ENCODE measurements at regions not wholly inside any gene's neighbourhood (a gene's known extent, or its start where the extent isn't known, plus 50 kb on each side); places are given as distances from the start of the nearest gene placed in this dataset.
A peak's percentile ranks its signal among the peaks of the same experiment; 100 is the strongest.
"Not testable (repeated sequence)": the region's sequence is repeated elsewhere in the genome, so short reads cannot be mapped to it uniquely, and the experiment has no call there.

- Mint-ChIP-seq H3K27me3 (peaks cover 0 to 2% of the 10 kb centered on the region in 2 donors), H3K27ac (no peak overlapping the region), H3K9me3 (peaks cover 3% of the 10 kb centered on the region), H3K4me1 (ENCODE audit: low read depth in 2 of 2) (peaks cover 4 to 9% of the 10 kb centered on the region in 2 donors), H3K36me3 (no peaks in the 10 kb centered on the region), H3K4me3 (no peak overlapping the region)
- ATAC-seq: no peak
- DNase-seq (ENCODE audit: low spot score): no peak
Observed at GRCh38 chr7:23887660-23888059, 177.6 kb downstream of the STK31 start.

GRCh38 chr7:23888958-23889357 lies 178.9 kb downstream of the STK31 start:
- no peaks in the 10 kb centered on the region for H3K36me3 Mint-ChIP-seq

GRCh38 chr7:23889566-23889965 lies 179.5 kb downstream of the STK31 start:
- Mint-ChIP-seq H3K4me3 (no peak overlapping the region), H3K9me3 (peaks cover 3% of the 10 kb centered on the region), H3K4me1 (ENCODE audit: low read depth in 2 of 2) (peaks cover 15 to 28% of the 10 kb centered on the region in 2 donors), H3K27ac (no peak overlapping the region), H3K27me3 (peaks cover 0 to 4% of the 10 kb centered on the region in 2 donors), H3K36me3 (no peaks in the 10 kb centered on the region)
- no peak for ATAC-seq
- no peak for DNase-seq (ENCODE audit: low spot score)

More at GRCh38 chr7:23888958-23889357, 178.9 kb downstream of the STK31 start:
- no peak for ATAC-seq
- peaks cover 3% of the 10 kb centered on the region for H3K9me3 Mint-ChIP-seq
- no peak overlapping the region for H3K27ac Mint-ChIP-seq
- H3K4me3 Mint-ChIP-seq: no peak overlapping the region
- DNase-seq (ENCODE audit: low spot score): no peak
- H3K27me3 Mint-ChIP-seq: peaks cover 0 to 4% of the 10 kb centered on the region in 2 donors
- H3K4me1 Mint-ChIP-seq (ENCODE audit: low read depth in 2 of 2): peaks cover 12 to 22% of the 10 kb centered on the region in 2 donors

GRCh38 chr7:23892019-23892418 lies 182.0 kb downstream of the STK31 start:
- ATAC-seq (no peak), DNase-seq (ENCODE audit: low spot score) (no peak)
- Mint-ChIP-seq H3K4me3 (no peak overlapping the region), H3K27ac (no peak overlapping the region), H3K9me3 (peaks cover 3% of the 10 kb centered on the region), H3K27me3 (peaks cover 0 to 4% of the 10 kb centered on the region in 2 donors), H3K36me3 (no peaks in the 10 kb centered on the region), H3K4me1 (ENCODE audit: low read depth in 2 of 2) (peaks cover 26 to 42% of the 10 kb centered on the region in 2 donors)

- H3K36me3 Mint-ChIP-seq: no peaks in the 10 kb centered on the region
Observed at GRCh38 chr7:23893176-23893941, 183.3 kb downstream of the STK31 start.

GRCh38 chr7:23893942-23894891 lies 184.2 kb downstream of the STK31 start:
- peaks cover 0 to 4% of the 10 kb centered on the region in 2 donors for H3K27me3 Mint-ChIP-seq
- ATAC-seq (peak; percentile 82 to 89), DNase-seq (ENCODE audit: low spot score) (peak; percentile 72)
- no peaks in the 10 kb centered on the region for H3K36me3 Mint-ChIP-seq
- peak overlapping the region; percentile 66 for H3K4me3 Mint-ChIP-seq
- H3K27ac Mint-ChIP-seq: peak overlapping the region; percentile 78 to 84
- peaks cover 23 to 34% of the 10 kb centered on the region in 2 donors for H3K4me1 Mint-ChIP-seq (ENCODE audit: low read depth in 2 of 2)
- peaks cover 3% of the 10 kb centered on the region for H3K9me3 Mint-ChIP-seq

More at GRCh38 chr7:23893176-23893941, 183.3 kb downstream of the STK31 start:
- DNase-seq (ENCODE audit: low spot score): no peak
- Mint-ChIP-seq H3K27me3 (peaks cover 0 to 4% of the 10 kb centered on the region in 2 donors), H3K4me1 (ENCODE audit: low read depth in 2 of 2) (peaks cover 23 to 35% of the 10 kb centered on the region in 2 donors), H3K9me3 (peaks cover 3% of the 10 kb centered on the region), H3K4me3 (peak overlapping the region; percentile 66), H3K27ac (peak overlapping the region; percentile 25 to 84)
- ATAC-seq: no peak

- peak overlapping the region; percentile 66 for H3K4me3 Mint-ChIP-seq
Observed at GRCh38 chr7:23894892-23895569, 185.0 kb downstream of the STK31 start.

GRCh38 chr7:23895666-23896096 lies 185.7 kb downstream of the STK31 start:
- Mint-ChIP-seq H3K9me3 (no peaks in the 10 kb centered on the region), H3K4me1 (ENCODE audit: low read depth in 2 of 2) (peaks cover 23 to 34% of the 10 kb centered on the region in 2 donors), H3K4me3 (peak overlapping the region; percentile 66), H3K27ac (peak overlapping the region in 1 of 2 donors; percentile 84), H3K27me3 (peaks cover 0 to 2% of the 10 kb centered on the region in 2 donors), H3K36me3 (no peaks in the 10 kb centered on the region)
- no peak for DNase-seq (ENCODE audit: low spot score)
- ATAC-seq: no peak

More at GRCh38 chr7:23894892-23895569, 185.0 kb downstream of the STK31 start:
- ATAC-seq (peak; percentile 68 to 73), DNase-seq (ENCODE audit: low spot score) (no peak)
- Mint-ChIP-seq H3K27me3 (peaks cover 0 to 2% of the 10 kb centered on the region in 2 donors), H3K4me1 (ENCODE audit: low read depth in 2 of 2) (peaks cover 23 to 34% of the 10 kb centered on the region in 2 donors), H3K9me3 (peaks cover 2% of the 10 kb centered on the region), H3K36me3 (no peaks in the 10 kb centered on the region), H3K27ac (peak overlapping the region; percentile 78 to 84)

GRCh38 chr7:23898619-23899018 lies 188.6 kb downstream of the STK31 start:
- no peak for ATAC-seq
- H3K36me3 Mint-ChIP-seq: no peaks in the 10 kb centered on the region

GRCh38 chr7:23904901-23905300 lies 194.9 kb downstream of the STK31 start:
- H3K27ac Mint-ChIP-seq; H3K4me3 Mint-ChIP-seq; H3K36me3 Mint-ChIP-seq; H3K9me3 Mint-ChIP-seq; H3K4me1 Mint-ChIP-seq (ENCODE audit: low read depth in 2 of 2); ATAC-seq; DNase-seq (ENCODE audit: low spot score): not testable (repeated sequence)
- peaks cover 0 to 13% of the 10 kb centered on the region in 2 donors for H3K27me3 Mint-ChIP-seq

More at GRCh38 chr7:23898619-23899018, 188.6 kb downstream of the STK31 start:
- H3K27me3 Mint-ChIP-seq: no peaks in the 10 kb centered on the region
- H3K27ac Mint-ChIP-seq: no peak overlapping the region
- H3K4me3 Mint-ChIP-seq: no peak overlapping the region
- H3K9me3 Mint-ChIP-seq: no peaks in the 10 kb centered on the region
- H3K4me1 Mint-ChIP-seq (ENCODE audit: low read depth in 2 of 2): peaks cover 18 to 24% of the 10 kb centered on the region in 2 donors
- DNase-seq (ENCODE audit: low spot score): no peak

- ATAC-seq (no peak), DNase-seq (ENCODE audit: low spot score) (no peak)
- Mint-ChIP-seq H3K4me3 (no peak overlapping the region), H3K36me3 (no peaks in the 10 kb centered on the region), H3K27ac (no peak overlapping the region), H3K4me1 (ENCODE audit: low read depth in 2 of 2) (no peaks in the 10 kb centered on the region), H3K9me3 (no peaks in the 10 kb centered on the region), H3K27me3 (peaks cover 0 to 13% of the 10 kb centered on the region in 2 donors)
Observed at GRCh38 chr7:23907012-23907411, 197.0 kb downstream of the STK31 start.

- no peaks in the 10 kb centered on the region for H3K9me3 Mint-ChIP-seq
- H3K27me3 Mint-ChIP-seq: peaks cover 0 to 12% of the 10 kb centered on the region in 2 donors
- no peak for ATAC-seq
- H3K36me3 Mint-ChIP-seq: no peaks in the 10 kb centered on the region
- no peaks in the 10 kb centered on the region for H3K4me1 Mint-ChIP-seq (ENCODE audit: low read depth in 2 of 2)
- no peak overlapping the region for H3K27ac Mint-ChIP-seq
- no peak overlapping the region for H3K4me3 Mint-ChIP-seq
- DNase-seq (ENCODE audit: low spot score): no peak
Observed at GRCh38 chr7:23909426-23909825, 199.4 kb downstream of the STK31 start.

GRCh38 chr7:23912065-23912464 lies 202.0 kb downstream of the STK31 start:
- Mint-ChIP-seq H3K4me1 (ENCODE audit: low read depth in 2 of 2) (no peaks in the 10 kb centered on the region), H3K27me3 (peaks cover 16 to 17% of the 10 kb centered on the region in 2 donors), H3K4me3 (no peak overlapping the region), H3K9me3 (no peaks in the 10 kb centered on the region), H3K36me3 (no peaks in the 10 kb centered on the region), H3K27ac (no peak overlapping the region)
- DNase-seq (ENCODE audit: low spot score) (no peak), ATAC-seq (no peak)

All from natural killer cell treated with Interleukin-12 subunit alpha and Interleukin-12 subunit beta and Interleukin-15 and Interleukin-18, amount 100 ng/mL, for 72 hours (primary cell).